OCI-LY3 (cell line): ENCODE measurements at regions not wholly inside any gene's neighbourhood (a gene's known extent, or its start where the extent isn't known, plus 50 kb on each side); places are given as distances from the start of the nearest gene placed in this dataset.

Experiments
- H2AFZ ChIP-seq: fragments of 200-600, 300-600 bp; shearing (Covaris generic); 2 replicates; pipeline ENCODE4 v1.6.0; 2014; ENCODE audit warnings: antibody characterized with exemption, low read depth, low read length
- H3K27ac ChIP-seq: fragments of 200-600, 300-600 bp; sonication (generic); 2 replicates; pipeline ENCODE4 v1.5.1; 2014; ENCODE audit warnings: mild to moderate bottlenecking, low read length, moderate library complexity, mixed read lengths
- H3K27me3 ChIP-seq: fragments of 200-600, 300-600 bp; sonication (generic); 2 replicates; pipeline ENCODE4 v1.6.1; 2014; ENCODE audit warnings: low read depth, low read length, mixed read lengths
- H3K36me3 ChIP-seq: fragments of 200-600, 300-600 bp; sonication (generic); replicated peaks from 2 replicates; pipeline ENCODE3; 2014; ENCODE audit warnings: low read depth, low read length, mixed read lengths
- H3K4me1 ChIP-seq: fragments of 300-600, 200-600 bp; sonication (generic); 2 replicates; pipeline ENCODE4 v1.6.1; 2014; ENCODE audit warnings: low read length, mixed read lengths
- H3K4me2 ChIP-seq: fragments of 200-600, 300-600 bp; sonication (generic); 2 replicates; pipeline ENCODE4 v1.6.1; 2014; ENCODE audit warnings: low read length, mixed read lengths
- H3K4me3 ChIP-seq: fragments of 300-600, 200-600 bp; sonication (generic); 2 replicates; pipeline ENCODE4 v1.5.1; 2014; ENCODE audit warnings: antibody characterized with exemption, mild to moderate bottlenecking, low read length, moderate library complexity
- H3K79me2 ChIP-seq: fragments of 300-600, 200-600 bp; shearing (Covaris generic); 2 replicates; pipeline ENCODE4 v1.6.1; 2014; ENCODE audit warnings: mild to moderate bottlenecking, low read length, mixed read lengths
- H3K9ac ChIP-seq: fragments of 300-600, 200-600 bp; shearing (Covaris generic); 2 replicates; pipeline ENCODE4 v1.6.0; 2014; ENCODE audit warnings: mild to moderate bottlenecking, low read length, moderate library complexity
- H3K9me3 ChIP-seq: fragments of 200-600, 300-600 bp; shearing (Covaris generic); 2 replicates; pipeline ENCODE4 v1.6.1; 2014; ENCODE audit warnings: low read length, mixed read lengths; ENCODE audit not compliant: insufficient read depth
- H4K20me1 ChIP-seq: fragments of 200-600, 300-600 bp; sonication (generic); 2 replicates; pipeline ENCODE4 v1.6.1; 2016; ENCODE audit warnings: low read length, mixed read lengths; ENCODE audit not compliant: insufficient read depth
- CTCF ChIP-seq: fragments of 200-600, 300-600 bp; sonication (generic); IDR thresholded peaks from 2 replicates; pipeline ENCODE4 v1.5.1; 2014; ENCODE audit warnings: antibody characterized with exemption, low read length, low read depth
- EZH2phosphoT487 ChIP-seq: fragments of 200-600 bp; shearing (Covaris generic); IDR thresholded peaks from 2 replicates; pipeline ENCODE4 v1.6.1; 2018; ENCODE audit warnings: antibody characterized with exemption, mixed run types, low read depth

GRCh38 chr5:88488130-88488529, 219.5 kb upstream of the TMEM161B start:
- Histone ChIP-seq H3K4me1 (no peaks in the 10 kb centered on the region), H3K79me2 (no peaks in the 10 kb centered on the region)

GRCh38 chr5:88487066-88487465, 218.4 kb upstream of the TMEM161B start:
- Histone ChIP-seq H3K4me1 (no peaks in the 10 kb centered on the region), H2AFZ (no peak overlapping the region), H3K4me2 (no peak overlapping the region), H4K20me1 (no peaks in the 10 kb centered on the region), H3K27ac (no peak overlapping the region), H3K79me2 (no peaks in the 10 kb centered on the region), H3K4me3 (no peak overlapping the region), H3K36me3 (no peaks in the 10 kb centered on the region), H3K27me3 (no peaks in the 10 kb centered on the region), H3K9ac (no peak overlapping the region), H3K9me3 (no peaks in the 10 kb centered on the region)
- TF ChIP-seq EZH2phosphoT487 = no peak
- no peak for TF ChIP-seq CTCF

More at GRCh38 chr5:88488130-88488529, 219.5 kb upstream of the TMEM161B start:
- Histone ChIP-seq H4K20me1 (no peaks in the 10 kb centered on the region), H3K36me3 (no peaks in the 10 kb centered on the region), H3K9ac (no peak overlapping the region), H3K9me3 (no peaks in the 10 kb centered on the region), H2AFZ (no peak overlapping the region), H3K27me3 (no peaks in the 10 kb centered on the region), H3K4me3 (no peak overlapping the region), H3K27ac (no peak overlapping the region), H3K4me2 (no peak overlapping the region)
- no peak for TF ChIP-seq CTCF
- TF ChIP-seq EZH2phosphoT487 = no peak

GRCh38 chr5:88486431-88486830, 217.8 kb upstream of the TMEM161B start:
- Histone ChIP-seq H3K27me3 (no peaks in the 10 kb centered on the region), H4K20me1 (no peaks in the 10 kb centered on the region), H3K9ac (no peak overlapping the region), H3K9me3 (no peaks in the 10 kb centered on the region), H3K79me2 (no peaks in the 10 kb centered on the region), H3K36me3 (no peaks in the 10 kb centered on the region), H3K4me3 (no peak overlapping the region), H2AFZ (no peak overlapping the region), H3K4me2 (no peak overlapping the region), H3K27ac (no peak overlapping the region), H3K4me1 (no peaks in the 10 kb centered on the region)
- TF ChIP-seq EZH2phosphoT487 (no peak), CTCF (no peak)

- Histone ChIP-seq H2AFZ (no peak overlapping the region), H3K27ac (no peak overlapping the region), H3K36me3 (no peaks in the 10 kb centered on the region), H3K9me3 (no peaks in the 10 kb centered on the region), H3K79me2 (no peaks in the 10 kb centered on the region), H4K20me1 (no peaks in the 10 kb centered on the region), H3K4me1 (no peaks in the 10 kb centered on the region), H3K27me3 (no peaks in the 10 kb centered on the region), H3K4me3 (no peak overlapping the region), H3K9ac (no peak overlapping the region), H3K4me2 (no peak overlapping the region)
- TF ChIP-seq CTCF = no peak
- no peak for TF ChIP-seq EZH2phosphoT487
Measured at GRCh38 chr5:88485531-88485930, 216.9 kb upstream of the TMEM161B start.
